ENCODE measurements at regions not wholly inside any gene's neighbourhood (a gene's known extent, or its start where the extent isn't known, plus 50 kb on each side); places are given as distances from the start of the nearest gene placed in this dataset.
A peak's percentile ranks its signal among the peaks of the same experiment; 100 is the strongest.

DNA sequence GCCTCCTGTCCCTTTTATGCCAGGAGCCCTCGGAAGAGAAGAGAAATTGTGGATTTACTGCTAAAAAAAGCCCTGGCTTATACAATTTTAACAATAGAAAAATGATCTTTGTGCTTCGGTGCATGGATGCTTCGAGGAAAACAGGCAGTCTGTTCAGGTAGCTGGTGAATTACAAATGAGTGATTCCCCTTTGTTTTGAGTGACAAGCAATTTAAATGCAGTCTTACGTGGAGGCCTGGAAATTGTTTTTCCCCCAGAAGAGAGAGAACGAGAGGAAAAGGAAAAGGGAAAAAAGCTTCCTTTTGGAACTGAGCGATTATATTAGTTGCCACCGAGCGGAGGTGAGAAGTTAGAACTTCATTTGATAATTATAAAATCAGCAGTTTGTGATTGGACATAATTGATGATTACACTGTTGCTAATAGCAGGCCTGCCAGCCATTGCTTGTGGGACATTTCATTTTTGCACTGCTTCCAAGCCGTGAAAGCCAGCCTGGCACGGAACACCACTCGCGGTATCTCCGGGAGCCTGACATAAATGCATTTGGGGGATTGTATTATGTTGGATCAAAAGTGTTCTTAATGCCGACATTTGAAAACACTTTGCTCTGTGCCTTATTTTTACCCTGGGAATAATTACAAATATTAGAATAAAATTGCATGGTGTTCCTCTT, 117.7 kb downstream of the PHETA1 start:
- H3K27ac ChIP-seq (ENCODE audit: low read depth, low read length), result no peak overlapping the region
- H3K9ac ChIP-seq (ENCODE audit: low read length in 5 of 5), result no peak overlapping the region
- H3K27me3 ChIP-seq (ENCODE audit: control insufficient read depth in 5 of 5, insufficient read depth in 4 of 5, low read length in 5 of 5), result peaks cover 4 to 32% (median 16%) of the 10 kb centered on the region in 5 donors
- no peaks in the 10 kb centered on the region for H3K4me1 ChIP-seq (ENCODE audit: control insufficient read depth in 5 of 5, insufficient read depth in 5 of 5, low read length in 5 of 5)
- peaks cover 0 to 4% (median under 1%) of the 10 kb centered on the region in 5 donors for H3K9me3 ChIP-seq (ENCODE audit: control insufficient read depth in 5 of 5, low read length in 5 of 5)
- H3K4me3 ChIP-seq (ENCODE audit: low read depth in 1 of 5, low read length in 5 of 5), result no peak overlapping the region
- H3K36me3 ChIP-seq (ENCODE audit: control insufficient read depth in 5 of 5, insufficient read depth in 5 of 5, low read length in 5 of 5), result no peaks in the 10 kb centered on the region

- H3K4me3 ChIP-seq (ENCODE audit: low read depth in 1 of 5, low read length in 5 of 5), result no peak overlapping the region
- no peaks in the 10 kb centered on the region for H3K4me1 ChIP-seq (ENCODE audit: control insufficient read depth in 5 of 5, insufficient read depth in 5 of 5, low read length in 5 of 5)
- no peak overlapping the region for H3K27ac ChIP-seq (ENCODE audit: low read depth, low read length)
- H3K9ac ChIP-seq (ENCODE audit: low read length in 5 of 5), result no peak overlapping the region
- H3K27me3 ChIP-seq (ENCODE audit: control insufficient read depth in 5 of 5, insufficient read depth in 4 of 5, low read length in 5 of 5), result peaks cover 4 to 28% (median 18%) of the 10 kb centered on the region in 5 donors
- H3K9me3 ChIP-seq (ENCODE audit: control insufficient read depth in 5 of 5, low read length in 5 of 5), result peaks cover 0 to 9% (median 6%) of the 10 kb centered on the region in 5 donors
- no peaks in the 10 kb centered on the region for H3K36me3 ChIP-seq (ENCODE audit: control insufficient read depth in 5 of 5, insufficient read depth in 5 of 5, low read length in 5 of 5)
Observed at GRCh38 chr12:111250251-111250881, 118.5 kb downstream of the PHETA1 start.

DNA sequence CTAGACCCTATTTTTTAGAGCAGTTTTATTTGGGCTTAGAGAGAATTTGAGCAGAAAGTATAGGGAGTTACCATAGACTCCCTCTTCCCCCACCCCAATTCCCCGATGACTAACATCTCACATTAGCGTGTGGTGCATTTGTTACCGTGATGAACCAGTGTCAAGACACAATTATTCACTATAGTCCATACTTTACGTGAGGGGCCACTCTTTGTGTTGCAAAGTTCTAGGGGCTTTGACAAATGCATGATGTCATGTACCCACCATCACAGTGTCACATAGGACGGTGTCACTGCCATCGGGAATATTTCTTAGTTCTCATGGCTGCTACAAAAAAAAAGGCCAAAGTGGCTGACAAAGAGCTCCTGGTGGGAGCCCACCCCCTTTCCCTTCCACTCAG, 119.1 kb downstream of the PHETA1 start:
- no peaks in the 10 kb centered on the region for H3K4me1 ChIP-seq (ENCODE audit: control insufficient read depth in 5 of 5, insufficient read depth in 5 of 5, low read length in 5 of 5)
- no peak overlapping the region for H3K4me3 ChIP-seq (ENCODE audit: low read depth in 1 of 5, low read length in 5 of 5)
- no peak overlapping the region for H3K27ac ChIP-seq (ENCODE audit: low read depth, low read length)
- peaks cover 0 to 9% (median 8%) of the 10 kb centered on the region in 5 donors for H3K9me3 ChIP-seq (ENCODE audit: control insufficient read depth in 5 of 5, low read length in 5 of 5)
- H3K36me3 ChIP-seq (ENCODE audit: control insufficient read depth in 5 of 5, insufficient read depth in 5 of 5, low read length in 5 of 5), result no peaks in the 10 kb centered on the region
- peaks cover 4 to 28% (median 18%) of the 10 kb centered on the region in 5 donors for H3K27me3 ChIP-seq (ENCODE audit: control insufficient read depth in 5 of 5, insufficient read depth in 4 of 5, low read length in 5 of 5)
- no peak overlapping the region for H3K9ac ChIP-seq (ENCODE audit: low read length in 5 of 5)

GRCh38 chr12:111249018-111249370, 119.9 kb downstream of the PHETA1 start:
- no peak overlapping the region for H3K4me3 ChIP-seq (ENCODE audit: low read depth in 1 of 5, low read length in 5 of 5)
- no peak overlapping the region for H3K27ac ChIP-seq (ENCODE audit: low read depth, low read length)
- peaks cover 4 to 23% (median 15%) of the 10 kb centered on the region in 5 donors for H3K27me3 ChIP-seq (ENCODE audit: control insufficient read depth in 5 of 5, insufficient read depth in 4 of 5, low read length in 5 of 5)

DNA sequence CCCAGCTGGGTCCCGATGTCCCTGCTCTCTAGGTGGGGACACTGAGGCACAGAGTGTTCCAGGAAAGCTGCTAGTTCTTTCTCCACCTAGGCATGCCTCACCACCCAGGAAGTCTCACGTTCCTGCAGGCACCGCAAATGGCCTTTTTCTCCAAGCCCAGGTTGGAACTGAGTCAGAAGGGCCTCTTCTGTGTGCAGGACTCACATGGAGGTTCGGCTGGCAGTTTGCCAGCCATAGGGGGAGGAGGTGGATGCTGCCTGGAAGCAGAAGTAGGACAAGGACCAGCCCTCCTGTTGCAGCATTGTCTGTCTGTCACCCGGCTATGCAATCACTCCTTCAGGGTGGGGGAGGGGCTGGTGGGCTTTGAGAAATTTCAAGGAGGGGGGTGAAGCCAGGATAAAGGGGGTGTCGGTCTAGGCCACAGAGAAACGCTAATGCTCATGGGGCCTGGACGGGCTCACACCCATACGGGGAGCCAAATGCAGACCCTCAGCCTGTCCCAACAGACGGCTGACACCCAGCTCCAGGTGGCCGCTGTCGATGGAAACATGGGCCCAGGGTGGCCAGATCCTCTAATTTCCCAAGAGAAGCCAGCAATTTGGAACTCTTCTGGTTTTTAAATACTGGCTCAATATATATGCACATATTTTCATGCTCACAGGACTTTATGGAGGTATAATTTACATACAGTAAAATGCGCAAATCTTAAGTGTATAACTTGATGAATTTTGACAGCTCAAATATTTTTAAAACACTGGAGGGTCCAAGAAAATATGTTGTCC, 120.5 kb downstream of the PHETA1 start:
- no peaks in the 10 kb centered on the region for H3K36me3 ChIP-seq (ENCODE audit: control insufficient read depth in 5 of 5, insufficient read depth in 5 of 5, low read length in 5 of 5)
- H3K9me3 ChIP-seq (ENCODE audit: control insufficient read depth in 5 of 5, low read length in 5 of 5), result peaks cover 0 to 20% (median 20%) of the 10 kb centered on the region in 5 donors
- H3K4me1 ChIP-seq (ENCODE audit: control insufficient read depth in 5 of 5, insufficient read depth in 5 of 5, low read length in 5 of 5), result no peaks in the 10 kb centered on the region
- no peak overlapping the region for H3K27ac ChIP-seq (ENCODE audit: low read depth, low read length)
- no peak overlapping the region for H3K9ac ChIP-seq (ENCODE audit: low read length in 5 of 5)
- no peak overlapping the region for H3K4me3 ChIP-seq (ENCODE audit: low read depth in 1 of 5, low read length in 5 of 5)
- H3K27me3 ChIP-seq (ENCODE audit: control insufficient read depth in 5 of 5, insufficient read depth in 4 of 5, low read length in 5 of 5), result peaks cover 3 to 22% (median 14%) of the 10 kb centered on the region in 5 donors

More at GRCh38 chr12:111249018-111249370, 119.9 kb downstream of the PHETA1 start:
- H3K9ac ChIP-seq (ENCODE audit: low read length in 5 of 5), result no peak overlapping the region
- H3K36me3 ChIP-seq (ENCODE audit: control insufficient read depth in 5 of 5, insufficient read depth in 5 of 5, low read length in 5 of 5), result no peaks in the 10 kb centered on the region
- peaks cover 0 to 16% (median 15%) of the 10 kb centered on the region in 5 donors for H3K9me3 ChIP-seq (ENCODE audit: control insufficient read depth in 5 of 5, low read length in 5 of 5)
- H3K4me1 ChIP-seq (ENCODE audit: control insufficient read depth in 5 of 5, insufficient read depth in 5 of 5, low read length in 5 of 5), result no peaks in the 10 kb centered on the region

DNA sequence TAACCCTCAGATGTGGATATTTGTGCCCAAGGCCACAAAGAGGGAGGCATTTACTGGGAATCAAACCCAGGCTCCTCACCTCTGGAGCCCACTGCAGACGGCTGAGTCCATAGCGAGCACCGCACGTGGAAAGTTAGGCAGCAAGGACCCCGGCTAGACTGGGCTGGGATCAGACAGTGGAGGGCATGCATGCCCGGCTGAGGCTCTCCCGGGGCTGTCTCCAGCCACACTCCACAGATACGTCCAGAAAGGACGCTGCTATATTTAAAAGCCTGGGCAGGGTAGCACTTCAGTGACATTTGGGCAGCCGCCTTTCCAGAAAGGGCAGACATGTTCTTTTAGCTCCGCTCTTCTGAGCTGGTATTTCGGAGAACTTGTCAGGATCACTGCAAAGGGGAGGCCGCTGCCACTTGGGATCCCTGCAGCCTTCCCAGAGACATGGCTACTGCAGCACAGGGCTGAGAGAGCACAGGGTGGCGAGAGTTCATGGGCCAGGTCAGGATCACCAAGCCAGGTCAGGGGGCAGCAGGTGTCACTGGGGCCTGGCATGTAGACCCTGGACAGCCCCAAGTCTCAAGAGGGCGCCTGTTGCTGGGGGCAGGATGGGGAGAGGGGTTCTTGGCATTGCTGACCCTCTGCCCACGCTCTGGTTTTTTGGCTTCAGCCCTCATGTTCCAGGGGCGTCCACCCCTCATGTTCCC, 121.7 kb downstream of the PHETA1 start:
- Histone ChIP-seq H3K4me1 (ENCODE audit: control insufficient read depth in 5 of 5, insufficient read depth in 5 of 5, low read length in 5 of 5) (no peaks in the 10 kb centered on the region), H3K36me3 (ENCODE audit: control insufficient read depth in 5 of 5, insufficient read depth in 5 of 5, low read length in 5 of 5) (no peaks in the 10 kb centered on the region), H3K27me3 (ENCODE audit: control insufficient read depth in 5 of 5, insufficient read depth in 4 of 5, low read length in 5 of 5) (peaks cover 0 to 22% (median 11%) of the 10 kb centered on the region in 5 donors), H3K9me3 (ENCODE audit: control insufficient read depth in 5 of 5, low read length in 5 of 5) (peaks cover 0 to 23% (median 21%) of the 10 kb centered on the region in 5 donors), H3K4me3 (ENCODE audit: low read depth in 1 of 5, low read length in 5 of 5) (no peak overlapping the region), H3K9ac (ENCODE audit: low read length in 5 of 5) (no peak overlapping the region), H3K27ac (ENCODE audit: low read depth, low read length) (no peak overlapping the region)

DNA sequence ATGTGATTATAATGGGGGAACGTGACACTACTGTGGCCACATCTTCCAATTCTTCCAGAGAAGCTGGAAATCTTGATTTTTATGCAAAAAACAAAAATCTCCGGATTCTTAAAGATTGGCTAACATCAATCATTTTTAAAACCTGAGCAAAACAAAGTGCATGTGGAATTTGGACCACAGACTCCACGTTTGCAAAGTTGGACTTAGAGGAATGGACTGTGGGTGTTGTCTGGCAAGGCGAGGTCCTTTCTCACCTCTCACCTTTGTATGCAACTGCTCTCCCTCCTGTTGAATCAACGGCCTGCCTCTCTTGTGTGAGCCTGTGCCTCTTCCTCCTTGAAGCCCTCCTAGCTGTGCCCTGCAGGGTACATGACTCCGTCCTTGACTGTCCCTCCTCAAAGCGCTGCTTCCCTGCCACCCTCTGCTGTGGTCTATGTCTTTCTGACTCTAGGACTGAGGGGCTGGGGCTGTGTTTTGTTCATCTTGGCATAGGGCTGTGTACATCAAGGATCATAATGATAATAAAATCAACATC, 122.4 kb downstream of the PHETA1 start:
- H3K27me3 ChIP-seq (ENCODE audit: control insufficient read depth in 5 of 5, insufficient read depth in 4 of 5, low read length in 5 of 5), result peaks cover 0 to 22% (median 11%) of the 10 kb centered on the region in 5 donors
- no peaks in the 10 kb centered on the region for H3K36me3 ChIP-seq (ENCODE audit: control insufficient read depth in 5 of 5, insufficient read depth in 5 of 5, low read length in 5 of 5)
- no peaks in the 10 kb centered on the region for H3K4me1 ChIP-seq (ENCODE audit: control insufficient read depth in 5 of 5, insufficient read depth in 5 of 5, low read length in 5 of 5)
- H3K4me3 ChIP-seq (ENCODE audit: low read depth in 1 of 5, low read length in 5 of 5), result no peak overlapping the region
- H3K9ac ChIP-seq (ENCODE audit: low read length in 5 of 5), result no peak overlapping the region
- H3K9me3 ChIP-seq (ENCODE audit: control insufficient read depth in 5 of 5, low read length in 5 of 5), result peaks cover 0 to 23% (median 21%) of the 10 kb centered on the region in 5 donors
- no peak overlapping the region for H3K27ac ChIP-seq (ENCODE audit: low read depth, low read length)

DNA sequence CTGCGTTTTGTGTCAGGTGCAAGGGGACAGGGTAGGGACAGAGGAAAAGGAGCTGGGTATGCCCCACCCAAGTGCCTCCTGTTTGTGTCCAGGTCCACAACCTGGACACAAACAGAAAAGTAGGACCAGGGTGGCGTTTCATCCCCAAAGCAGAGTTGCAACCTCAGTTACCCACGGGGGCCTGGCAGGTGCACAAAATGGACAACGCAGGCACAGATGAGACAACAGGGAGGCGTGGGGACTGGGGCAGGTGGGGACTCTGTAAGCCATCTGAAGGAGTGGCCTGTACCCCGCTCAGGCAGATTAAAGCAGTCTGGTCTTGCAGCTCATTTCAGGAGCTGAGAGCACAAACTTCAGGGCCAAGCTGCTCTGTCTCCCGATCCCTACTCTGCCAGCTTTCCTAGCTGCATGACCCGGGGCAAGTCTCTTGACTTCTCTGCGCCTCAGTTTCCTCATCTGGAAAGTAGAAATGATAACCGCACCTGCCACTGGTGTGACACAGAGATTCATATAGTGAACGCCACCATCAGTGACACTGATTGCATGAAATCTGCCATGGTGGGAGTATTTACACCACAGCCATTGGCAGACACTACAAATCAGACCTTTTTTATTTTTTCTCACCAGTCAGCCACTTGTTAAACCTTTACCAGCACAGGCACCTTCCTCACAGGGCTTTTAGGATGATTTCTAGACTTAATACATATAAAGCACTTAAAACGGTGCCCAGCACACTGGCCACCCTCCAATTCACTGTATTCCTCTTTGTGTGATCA, 123.0 kb downstream of the PHETA1 start:
- Histone ChIP-seq H3K4me3 (ENCODE audit: low read depth in 1 of 5, low read length in 5 of 5) (no peak overlapping the region), H3K36me3 (ENCODE audit: control insufficient read depth in 5 of 5, insufficient read depth in 5 of 5, low read length in 5 of 5) (no peaks in the 10 kb centered on the region), H3K27me3 (ENCODE audit: control insufficient read depth in 5 of 5, insufficient read depth in 4 of 5, low read length in 5 of 5) (peaks cover 0 to 22% (median 11%) of the 10 kb centered on the region in 5 donors), H3K9me3 (ENCODE audit: control insufficient read depth in 5 of 5, low read length in 5 of 5) (peaks cover 0 to 23% (median 21%) of the 10 kb centered on the region in 5 donors), H3K9ac (ENCODE audit: low read length in 5 of 5) (no peak overlapping the region), H3K4me1 (ENCODE audit: control insufficient read depth in 5 of 5, insufficient read depth in 5 of 5, low read length in 5 of 5) (no peaks in the 10 kb centered on the region), H3K27ac (ENCODE audit: low read depth, low read length) (no peak overlapping the region)

DNA sequence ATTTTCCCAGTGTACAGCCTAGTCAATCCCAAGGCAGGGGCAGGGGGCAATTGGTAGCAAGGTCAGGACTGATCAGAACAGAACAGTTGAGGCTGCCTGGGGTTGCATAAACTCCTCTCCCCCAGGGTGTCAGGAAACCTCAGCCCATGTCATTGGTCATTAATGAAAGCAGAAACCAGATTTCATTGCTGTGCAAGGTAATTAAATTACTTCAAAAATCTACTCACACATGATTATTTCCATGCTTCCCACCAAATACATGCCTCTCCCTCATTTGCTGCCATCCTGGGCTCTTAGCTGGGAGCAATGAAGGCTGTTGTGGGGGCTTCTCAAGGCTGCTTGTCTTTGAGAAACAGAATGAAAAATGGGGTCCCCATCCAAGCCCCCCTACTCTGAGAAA, 124.2 kb downstream of the PHETA1 start:
- Histone ChIP-seq H3K4me3 (ENCODE audit: low read depth in 1 of 5, low read length in 5 of 5) (peak overlapping the region in 1 of 5 donors; percentile 8), H3K27ac (ENCODE audit: low read depth, low read length) (no peak overlapping the region), H3K27me3 (ENCODE audit: control insufficient read depth in 5 of 5, insufficient read depth in 4 of 5, low read length in 5 of 5) (peaks cover 0 to 17% (median 10%) of the 10 kb centered on the region in 5 donors), H3K4me1 (ENCODE audit: control insufficient read depth in 5 of 5, insufficient read depth in 5 of 5, low read length in 5 of 5) (no peaks in the 10 kb centered on the region), H3K9me3 (ENCODE audit: control insufficient read depth in 5 of 5, low read length in 5 of 5) (peaks cover 0 to 23% (median 21%) of the 10 kb centered on the region in 5 donors), H3K9ac (ENCODE audit: low read length in 5 of 5) (no peak overlapping the region), H3K36me3 (ENCODE audit: control insufficient read depth in 5 of 5, insufficient read depth in 5 of 5, low read length in 5 of 5) (no peaks in the 10 kb centered on the region)

Measured in subcutaneous abdominal adipose tissue (tissue), 5 donors.